Esophagus squamous epithelium (tissue), 4 donors: ENCODE measurements at regions not wholly inside any gene's neighbourhood (a gene's known extent, or its start where the extent isn't known, plus 50 kb on each side); places are given as distances from the start of the nearest gene placed in this dataset.

Experiments
- CTCF ChIP-seq, 6 experiments: fragments of 450-650 bp in 4 of 6; fragments of 200-600 bp in 2 of 6; sonication (generic) in 2 of 6; IDR thresholded peaks; one replicate each; pipeline ENCODE4 v1.5.1; 2016 to 2019; ENCODE audit warnings: antibody characterized with exemption in 6 of 6, mild to moderate bottlenecking in 4 of 6, moderate library complexity in 4 of 6
- POLR2A ChIP-seq, 4 donors: fragments of 450-650 bp; IDR thresholded peaks; one replicate each; pipeline ENCODE4 v1.6.1; 2017; ENCODE audit warnings: antibody characterized with exemption in 4 of 4, mild to moderate bottlenecking in 4 of 4, moderate library complexity in 3 of 4

- TF ChIP-seq CTCF (IDR thresholded peaks at IDR 0.05) (no peak), POLR2A (IDR thresholded peaks at IDR 0.05) (no peak)
Observed at GRCh38 chr17:71780596-71780995, 340.2 kb upstream of the SOX9 start.
